Effector memory CD8-positive, alpha-beta T cell (primary cell): ENCODE measurements at regions not wholly inside any gene's neighbourhood (a gene's known extent, or its start where the extent isn't known, plus 50 kb on each side); places are given as distances from the start of the nearest gene placed in this dataset.

Source experiments
- ATAC-seq: fragments of 150-1000 bp; cut with Tn5 transposase; replicated peaks from 2 replicates; pipeline ENCODE4 v1.10.0; 2021; ENCODE audit warnings: mild to moderate bottlenecking, moderate library complexity
- DNase-seq, 3 experiments: peaks; one replicate each; pipeline ENCODE4 v3.0.0; 2021
- H3K27ac Mint-ChIP-seq, 2 donors: one replicate each; pipeline ENCODE4 v1.8.0; 2022; ENCODE audit warnings: mild to moderate bottlenecking in 2 of 2, mixed read lengths in 2 of 2, moderate library complexity in 2 of 2
- H3K27me3 Mint-ChIP-seq, 2 donors: one replicate each; pipeline ENCODE4 v1.8.0; 2022; ENCODE audit warnings: mixed read lengths in 2 of 2
- H3K36me3 Mint-ChIP-seq: one replicate; pipeline ENCODE4 v1.8.0; 2022; ENCODE audit warnings: mild to moderate bottlenecking, moderate library complexity, mixed read lengths; ENCODE audit not compliant: insufficient read depth
- H3K4me1 Mint-ChIP-seq, 2 donors: one replicate each; pipeline ENCODE4 v1.8.0; 2022; ENCODE audit warnings: low read depth in 2 of 2, mixed read lengths in 2 of 2
- H3K4me3 Mint-ChIP-seq, 2 donors: one replicate each; pipeline ENCODE4 v1.8.0; 2022; ENCODE audit warnings: mild to moderate bottlenecking in 2 of 2, mixed read lengths in 2 of 2, moderate library complexity in 2 of 2
- H3K9me3 Mint-ChIP-seq, 2 donors: one replicate each; pipeline ENCODE4 v1.8.0; 2022; ENCODE audit warnings: mixed read lengths in 2 of 2

DNA sequence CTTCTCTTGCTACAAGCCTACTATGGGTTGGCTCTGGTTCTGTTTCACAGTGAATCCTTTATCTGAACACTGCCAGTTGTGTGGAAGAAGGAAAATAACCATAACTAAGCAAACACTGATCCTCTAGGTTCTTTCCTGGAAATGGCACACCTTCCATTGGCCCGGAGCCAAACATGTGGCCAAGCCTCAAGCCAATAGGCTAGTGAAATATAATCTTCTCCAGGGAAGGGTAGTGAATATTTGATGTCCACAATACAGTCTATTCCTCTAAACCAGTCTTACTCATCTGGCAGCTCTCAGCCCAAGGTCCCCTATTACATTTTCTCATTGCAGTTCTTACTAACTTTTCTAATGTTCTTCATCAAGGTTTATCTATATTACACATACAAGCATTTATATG, 921.3 kb downstream of the TUSC7 start:
- Mint-ChIP-seq H3K36me3 (no peaks in the 10 kb centered on the region), H3K4me3 (no peak overlapping the region), H3K9me3 (peaks cover 10 to 22% of the 10 kb centered on the region in 2 donors), H3K4me1 (no peaks in the 10 kb centered on the region), H3K27me3 (no peaks in the 10 kb centered on the region), H3K27ac (no peak overlapping the region)
- no peak for DNase-seq
- no peak for ATAC-seq

GRCh38 chr3:117631781-117632180, 922.2 kb downstream of the TUSC7 start:
- no peaks in the 10 kb centered on the region for H3K36me3 Mint-ChIP-seq
- H3K27ac Mint-ChIP-seq, result no peak overlapping the region
- no peaks in the 10 kb centered on the region for H3K27me3 Mint-ChIP-seq

GRCh38 chr3:117632191-117632590, 922.6 kb downstream of the TUSC7 start:
- ATAC-seq (no peak), DNase-seq (no peak)
- H3K4me1 Mint-ChIP-seq, result no peaks in the 10 kb centered on the region
- no peaks in the 10 kb centered on the region for H3K27me3 Mint-ChIP-seq
- peaks cover 9 to 22% of the 10 kb centered on the region in 2 donors for H3K9me3 Mint-ChIP-seq
- H3K36me3 Mint-ChIP-seq, result no peaks in the 10 kb centered on the region
- no peak overlapping the region for H3K27ac Mint-ChIP-seq
- no peak overlapping the region for H3K4me3 Mint-ChIP-seq

More at GRCh38 chr3:117631781-117632180, 922.2 kb downstream of the TUSC7 start:
- Mint-ChIP-seq H3K4me3 (no peak overlapping the region), H3K4me1 (no peaks in the 10 kb centered on the region), H3K9me3 (peaks cover 9 to 22% of the 10 kb centered on the region in 2 donors)
- ATAC-seq, result no peak
- DNase-seq, result no peak

DNA sequence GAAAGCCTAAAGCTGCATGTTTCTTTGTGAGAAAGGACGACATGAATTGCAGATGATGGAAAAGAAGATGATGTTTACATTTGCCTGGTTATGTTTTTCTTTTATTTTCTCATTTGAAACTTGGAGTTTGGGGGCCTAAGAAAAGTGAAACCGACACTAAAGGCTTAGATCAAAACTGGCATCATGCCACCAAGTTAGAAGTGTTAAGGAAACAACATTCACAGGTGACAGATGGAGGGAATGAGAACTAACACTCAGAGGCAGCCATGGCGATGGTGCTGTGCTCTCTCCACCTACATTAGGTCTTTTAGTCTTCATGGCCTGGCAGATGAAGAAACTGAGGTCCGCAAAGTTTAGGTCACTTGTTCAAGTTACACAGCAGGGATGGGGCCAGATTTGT, 923.6 kb downstream of the TUSC7 start:
- DNase-seq (no peak), ATAC-seq (no peak)
- no peaks in the 10 kb centered on the region for H3K36me3 Mint-ChIP-seq
- H3K9me3 Mint-ChIP-seq, result peaks cover 7 to 22% of the 10 kb centered on the region in 2 donors
- H3K27ac Mint-ChIP-seq, result no peak overlapping the region
- H3K4me3 Mint-ChIP-seq, result no peak overlapping the region
- H3K27me3 Mint-ChIP-seq, result no peaks in the 10 kb centered on the region
- H3K4me1 Mint-ChIP-seq, result no peaks in the 10 kb centered on the region

GRCh38 chr3:117637666-117638065, 928.1 kb downstream of the TUSC7 start:
- Mint-ChIP-seq H3K4me3 (no peak overlapping the region), H3K36me3 (no peaks in the 10 kb centered on the region), H3K9me3 (peaks cover 3 to 19% of the 10 kb centered on the region in 2 donors), H3K27ac (no peak overlapping the region), H3K4me1 (no peaks in the 10 kb centered on the region), H3K27me3 (no peaks in the 10 kb centered on the region)
- DNase-seq, result no peak
- no peak for ATAC-seq

GRCh38 chr3:117644203-117644602, 934.6 kb downstream of the TUSC7 start:
- Mint-ChIP-seq H3K36me3 (no peaks in the 10 kb centered on the region), H3K4me1 (no peaks in the 10 kb centered on the region), H3K9me3 (peaks cover 4 to 12% of the 10 kb centered on the region in 2 donors), H3K4me3 (no peak overlapping the region), H3K27me3 (no peaks in the 10 kb centered on the region), H3K27ac (no peak overlapping the region)
- no peak for DNase-seq
- no peak for ATAC-seq

DNA sequence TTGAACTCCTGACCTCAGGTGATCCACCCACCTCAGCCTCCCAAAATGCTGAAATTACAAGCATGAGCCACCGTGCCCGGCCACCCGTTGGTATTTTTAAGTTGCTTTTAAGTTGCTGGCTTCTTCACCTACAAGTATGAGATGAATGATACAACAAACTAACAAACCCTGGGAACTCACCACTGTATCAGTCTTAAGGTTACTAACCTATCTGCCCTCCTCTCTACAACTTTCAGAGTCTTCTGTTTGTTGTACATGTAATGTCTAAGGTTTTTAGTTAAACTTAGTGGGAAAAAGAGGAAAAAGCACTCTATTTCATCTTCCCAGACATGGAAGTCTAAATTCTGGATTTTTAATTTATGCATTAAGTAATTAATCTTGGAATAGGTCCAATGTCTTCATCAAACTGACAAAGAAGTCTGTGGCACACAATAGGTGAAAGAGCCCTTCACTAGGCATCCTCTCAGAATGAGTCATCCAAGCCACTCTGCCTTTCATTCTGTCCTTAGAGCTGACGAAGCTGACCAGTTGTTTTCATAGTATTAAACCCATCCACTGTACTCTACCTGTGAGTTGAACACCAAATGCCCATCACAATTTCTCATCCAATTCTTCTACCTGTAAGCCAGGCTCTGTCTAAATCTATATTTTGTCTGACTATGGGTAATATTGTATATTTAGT, 936.1 kb downstream of the TUSC7 start:
- Mint-ChIP-seq H3K27me3 (no peaks in the 10 kb centered on the region), H3K9me3 (peaks cover 4 to 12% of the 10 kb centered on the region in 2 donors), H3K27ac (no peak overlapping the region), H3K36me3 (no peaks in the 10 kb centered on the region), H3K4me3 (no peak overlapping the region), H3K4me1 (no peaks in the 10 kb centered on the region)
- DNase-seq (no peak), ATAC-seq (no peak)

- H3K9me3 Mint-ChIP-seq, result peaks cover 4 to 10% of the 10 kb centered on the region in 2 donors
- no peak overlapping the region for H3K27ac Mint-ChIP-seq
- H3K4me1 Mint-ChIP-seq, result no peaks in the 10 kb centered on the region
- ATAC-seq (no peak), DNase-seq (no peak)
- no peak overlapping the region for H3K4me3 Mint-ChIP-seq
- H3K27me3 Mint-ChIP-seq, result no peaks in the 10 kb centered on the region
- H3K36me3 Mint-ChIP-seq, result no peaks in the 10 kb centered on the region
These were observed 937.9 kb downstream of the TUSC7 start for GRCh38 chr3:117647435-117647834.

DNA sequence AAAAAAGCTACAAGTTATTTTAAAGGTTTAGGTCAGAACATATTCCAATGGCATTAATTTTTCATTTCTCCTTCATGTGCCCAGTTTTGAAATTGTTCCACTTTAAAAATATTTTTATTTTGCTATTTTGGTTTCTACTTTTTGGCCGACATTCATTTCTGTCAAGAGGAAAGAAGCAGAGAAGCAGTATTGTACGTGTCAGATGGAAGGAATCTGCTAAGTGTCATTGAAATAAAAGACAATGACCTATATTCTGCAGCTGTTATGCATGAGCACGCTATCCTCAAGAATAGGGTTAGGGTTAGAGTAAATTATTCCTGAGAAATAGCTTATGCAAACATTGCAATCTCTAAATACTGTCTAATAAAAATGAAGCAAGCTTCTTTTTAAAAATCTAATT, 941.7 kb downstream of the TUSC7 start:
- DNase-seq (no peak), ATAC-seq (no peak)
- H3K36me3 Mint-ChIP-seq, result no peaks in the 10 kb centered on the region
- H3K9me3 Mint-ChIP-seq, result peaks cover 6 to 16% of the 10 kb centered on the region in 2 donors
- no peak overlapping the region for H3K27ac Mint-ChIP-seq
- no peaks in the 10 kb centered on the region for H3K27me3 Mint-ChIP-seq
- no peaks in the 10 kb centered on the region for H3K4me1 Mint-ChIP-seq
- H3K4me3 Mint-ChIP-seq, result no peak overlapping the region

DNA sequence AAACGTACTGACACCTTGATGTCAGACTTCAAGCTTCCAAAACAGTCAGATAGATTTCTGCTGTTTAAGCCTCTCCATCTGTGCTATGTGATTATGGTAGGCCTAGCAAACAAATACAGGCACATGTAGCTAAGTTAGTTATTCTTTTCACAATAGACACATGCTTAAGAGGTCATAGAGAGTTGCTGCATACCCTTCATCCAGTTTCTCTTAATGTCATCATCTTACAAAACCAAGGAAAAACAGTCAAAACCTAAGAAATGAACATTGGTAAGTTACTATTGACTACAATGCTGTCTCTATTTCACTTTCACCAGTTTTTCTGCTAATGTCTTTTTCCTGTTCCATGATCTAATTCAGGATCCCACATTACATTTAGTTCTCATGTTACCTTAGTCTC, 946.8 kb downstream of the TUSC7 start:
- H3K4me3 Mint-ChIP-seq, result no peak overlapping the region
- no peaks in the 10 kb centered on the region for H3K27me3 Mint-ChIP-seq
- DNase-seq (no peak), ATAC-seq (no peak)
- H3K27ac Mint-ChIP-seq, result no peak overlapping the region
- H3K36me3 Mint-ChIP-seq, result no peaks in the 10 kb centered on the region
- H3K4me1 Mint-ChIP-seq, result no peaks in the 10 kb centered on the region
- peaks cover 9 to 12% of the 10 kb centered on the region in 2 donors for H3K9me3 Mint-ChIP-seq

- H3K4me3 Mint-ChIP-seq, result no peak overlapping the region
- no peak overlapping the region for H3K27ac Mint-ChIP-seq
- H3K27me3 Mint-ChIP-seq, result no peaks in the 10 kb centered on the region
- ATAC-seq (no peak), DNase-seq (no peak)
- peaks cover 9 to 12% of the 10 kb centered on the region in 2 donors for H3K9me3 Mint-ChIP-seq
- H3K4me1 Mint-ChIP-seq, result no peaks in the 10 kb centered on the region
- no peaks in the 10 kb centered on the region for H3K36me3 Mint-ChIP-seq
These were observed 947.7 kb downstream of the TUSC7 start for GRCh38 chr3:117657278-117657677.

GRCh38 chr3:117660941-117661817, 951.6 kb downstream of the TUSC7 start:
- Mint-ChIP-seq H3K4me3 (no peak overlapping the region), H3K9me3 (peaks cover 14 to 21% of the 10 kb centered on the region in 2 donors), H3K27me3 (no peaks in the 10 kb centered on the region), H3K36me3 (no peaks in the 10 kb centered on the region), H3K4me1 (no peaks in the 10 kb centered on the region), H3K27ac (no peak overlapping the region)
- ATAC-seq (no peak), DNase-seq (no peak)

- ATAC-seq (no peak), DNase-seq (no peak)
- no peaks in the 10 kb centered on the region for H3K27me3 Mint-ChIP-seq
These were observed 952.2 kb downstream of the TUSC7 start for GRCh38 chr3:117661818-117662095.

GRCh38 chr3:117665296-117665695, 955.7 kb downstream of the TUSC7 start:
- no peaks in the 10 kb centered on the region for H3K36me3 Mint-ChIP-seq
- no peaks in the 10 kb centered on the region for H3K27me3 Mint-ChIP-seq
- ATAC-seq, result no peak
- H3K4me1 Mint-ChIP-seq, result no peaks in the 10 kb centered on the region
- peaks cover 13 to 21% of the 10 kb centered on the region in 2 donors for H3K9me3 Mint-ChIP-seq
- H3K27ac Mint-ChIP-seq, result no peak overlapping the region
- H3K4me3 Mint-ChIP-seq, result no peak overlapping the region
- DNase-seq, result no peak

More at GRCh38 chr3:117661818-117662095, 952.2 kb downstream of the TUSC7 start:
- Mint-ChIP-seq H3K4me1 (no peaks in the 10 kb centered on the region), H3K36me3 (no peaks in the 10 kb centered on the region), H3K4me3 (no peak overlapping the region), H3K9me3 (peaks cover 13 to 21% of the 10 kb centered on the region in 2 donors), H3K27ac (no peak overlapping the region)
